ENCODE measurements at regions not wholly inside any gene's neighbourhood (a gene's known extent, or its start where the extent isn't known, plus 50 kb on each side); places are given as distances from the start of the nearest gene placed in this dataset.

GRCh38 chr14:86153480-86153879 is 623.5 kb downstream of the FLRT2 start:
- H3K27ac ChIP-seq (ENCODE audit: low read length) = no peak overlapping the region
- no peaks in the 10 kb centered on the region for H3K79me2 ChIP-seq (replicated peaks; ENCODE audit: insufficient read depth, low read length)
- no peaks in the 10 kb centered on the region for H3K27me3 ChIP-seq (ENCODE audit: insufficient read depth, low read depth, low read length)
- H3K9ac ChIP-seq (ENCODE audit: low read length) = no peak overlapping the region
- TF ChIP-seq EP300 (conservative IDR thresholded peaks at IDR 0.05; ENCODE audit: poor library complexity, severe bottlenecking) (no peak), TAF1 (IDR thresholded peaks at IDR 0.05; ENCODE audit: low read depth) (no peak), SMC3 (conservative IDR thresholded peaks at IDR 0.05; ENCODE audit: poor library complexity) (no peak), EZH2 (IDR thresholded peaks at IDR 0.05; ENCODE audit: borderline replicate concordance, insufficient read depth, low read length, poor library complexity, severe bottlenecking) (no peak), MXI1 (conservative IDR thresholded peaks at IDR 0.05; ENCODE audit: poor library complexity, severe bottlenecking) (no peak), POLR2AphosphoS5 (IDR thresholded peaks at IDR 0.05) (no peak), RAD21 (conservative IDR thresholded peaks at IDR 0.05) (no peak), CTCF (IDR thresholded peaks at IDR 0.05; ENCODE audit: poor library complexity, severe bottlenecking) (no peak), REST (IDR thresholded peaks at IDR 0.05; ENCODE audit: borderline replicate concordance) (no peak)
- no peaks in the 10 kb centered on the region for H3K9me2 ChIP-seq (ENCODE audit: insufficient read depth, low read length)
- no peak overlapping the region for H3K4me2 ChIP-seq (ENCODE audit: low read length)
- no peaks in the 10 kb centered on the region for H3K36me3 ChIP-seq (ENCODE audit: insufficient read depth, low read length)
- H3K4me3 ChIP-seq (ENCODE audit: low read length) = no peak overlapping the region
- H4K20me1 ChIP-seq (ENCODE audit: insufficient read depth) = no peaks in the 10 kb centered on the region
- no peaks in the 10 kb centered on the region for H3F3A ChIP-seq (ENCODE audit: insufficient read depth, low read length, poor library complexity, severe bottlenecking)
- no peak overlapping the region for H2AFZ ChIP-seq (ENCODE audit: low read depth, low read length)
- H3K9me3 ChIP-seq (ENCODE audit: low read length) = no peaks in the 10 kb centered on the region

GRCh38 chr14:86143248-86143647 is 613.3 kb downstream of the FLRT2 start:
- TF ChIP-seq EZH2 (IDR thresholded peaks at IDR 0.05; ENCODE audit: borderline replicate concordance, insufficient read depth, low read length, poor library complexity, severe bottlenecking) = no peak
- TF ChIP-seq MXI1 (conservative IDR thresholded peaks at IDR 0.05; ENCODE audit: poor library complexity, severe bottlenecking) = no peak
- TF ChIP-seq REST (IDR thresholded peaks at IDR 0.05; ENCODE audit: borderline replicate concordance) = no peak
- no peak for TF ChIP-seq EP300 (conservative IDR thresholded peaks at IDR 0.05; ENCODE audit: poor library complexity, severe bottlenecking)
- TF ChIP-seq RAD21 (conservative IDR thresholded peaks at IDR 0.05) = no peak
- TF ChIP-seq SMC3 (conservative IDR thresholded peaks at IDR 0.05; ENCODE audit: poor library complexity) = no peak
- no peak for TF ChIP-seq CTCF (IDR thresholded peaks at IDR 0.05; ENCODE audit: poor library complexity, severe bottlenecking)
- no peak for TF ChIP-seq TAF1 (IDR thresholded peaks at IDR 0.05; ENCODE audit: low read depth)
- TF ChIP-seq POLR2AphosphoS5 (IDR thresholded peaks at IDR 0.05) = no peak
- no peak overlapping the region for H2AFZ ChIP-seq (ENCODE audit: low read depth, low read length)

More at GRCh38 chr14:86143248-86143647, 613.3 kb downstream of the FLRT2 start:
- H3K9ac ChIP-seq (ENCODE audit: low read length) = no peak overlapping the region
- no peaks in the 10 kb centered on the region for H3K9me2 ChIP-seq (ENCODE audit: insufficient read depth, low read length)
- no peak overlapping the region for H3K4me3 ChIP-seq (ENCODE audit: low read length)
- H3K36me3 ChIP-seq (ENCODE audit: insufficient read depth, low read length) = no peaks in the 10 kb centered on the region
- no peak overlapping the region for H3K27ac ChIP-seq (ENCODE audit: low read length)
- H3K79me2 ChIP-seq (replicated peaks; ENCODE audit: insufficient read depth, low read length) = no peaks in the 10 kb centered on the region
- H3K9me3 ChIP-seq (ENCODE audit: low read length) = no peaks in the 10 kb centered on the region
- no peaks in the 10 kb centered on the region for H3F3A ChIP-seq (ENCODE audit: insufficient read depth, low read length, poor library complexity, severe bottlenecking)
- H3K4me2 ChIP-seq (ENCODE audit: low read length) = no peak overlapping the region
- H3K27me3 ChIP-seq (ENCODE audit: insufficient read depth, low read depth, low read length) = no peaks in the 10 kb centered on the region
- no peaks in the 10 kb centered on the region for H4K20me1 ChIP-seq (ENCODE audit: insufficient read depth)
